ENCODE measurements at regions not wholly inside any gene's neighbourhood (a gene's known extent, or its start where the extent isn't known, plus 50 kb on each side); places are given as distances from the start of the nearest gene placed in this dataset.
"Not testable (repeated sequence)": the region's sequence is repeated elsewhere in the genome, so short reads cannot be mapped to it uniquely, and the experiment has no call there.

DNA sequence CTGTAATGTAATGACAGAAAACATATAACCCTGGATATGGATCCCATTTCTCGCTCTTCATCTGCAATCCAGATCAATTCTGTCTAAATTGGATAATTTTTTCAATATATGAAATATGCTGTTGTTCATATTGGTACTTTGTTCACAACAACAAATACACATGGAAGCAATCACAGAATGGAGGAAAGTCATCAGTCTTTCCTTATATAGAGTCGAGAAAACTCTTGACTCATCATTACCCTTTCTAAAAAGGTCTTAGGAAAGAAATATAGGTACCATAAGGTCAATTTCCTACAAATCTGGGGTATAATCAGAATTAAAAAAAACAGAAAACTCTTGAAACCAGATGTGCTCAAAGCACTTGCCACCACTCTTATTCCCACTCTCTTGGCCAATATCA lies 677.6 kb upstream of the ID4 start:
- DNase-seq = no peak

DNA sequence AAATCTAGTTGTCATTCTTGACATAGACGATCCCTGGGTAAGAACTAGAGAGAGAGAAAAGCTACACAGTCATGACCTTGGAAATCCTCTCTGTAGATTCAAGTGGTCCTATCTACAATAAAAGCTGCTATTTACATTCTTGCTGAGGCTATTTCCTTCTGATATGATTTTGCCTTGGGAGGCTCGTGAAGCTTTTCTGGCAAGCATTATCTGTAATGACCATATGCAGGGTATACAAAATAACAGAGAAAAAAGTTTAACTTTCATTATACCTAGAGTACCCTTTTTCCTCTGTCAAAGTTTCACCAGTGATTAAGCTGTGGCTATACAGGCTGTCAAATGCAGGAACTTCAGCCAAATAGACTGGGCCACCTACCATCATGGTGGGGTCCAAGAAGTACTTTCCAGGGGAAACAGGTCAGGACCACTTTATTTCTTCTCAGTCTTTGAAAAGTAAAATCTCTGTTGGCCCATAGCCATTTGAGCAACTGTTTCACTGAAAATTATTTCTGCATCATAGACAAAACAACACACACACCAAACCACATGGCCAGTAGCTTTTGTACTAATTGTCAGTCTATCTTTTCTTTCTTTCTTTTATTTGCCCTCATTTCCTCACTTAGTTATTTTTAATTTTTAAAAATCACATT lies 677.0 kb upstream of the ID4 start:
- DNase-seq = no peak

DNA sequence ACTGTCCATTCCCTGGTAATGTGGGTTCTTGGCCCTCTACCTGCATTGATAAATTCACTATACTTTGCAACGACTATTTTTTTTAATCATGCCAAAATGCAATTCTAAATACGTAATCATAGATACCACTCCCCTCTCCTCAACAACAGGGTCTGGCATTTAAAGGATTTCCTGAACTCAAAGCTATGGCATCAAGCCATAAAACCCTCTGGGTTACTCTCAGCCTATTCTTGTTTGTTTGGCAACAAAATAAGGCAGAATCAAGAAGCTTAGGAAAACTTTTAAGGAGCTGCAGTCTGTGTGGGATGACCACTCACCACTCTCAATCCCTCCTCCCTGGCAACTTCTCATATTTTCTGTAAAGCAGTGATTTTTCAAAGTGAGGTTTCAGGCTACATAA lies 669.9 kb upstream of the ID4 start:
- DNase-seq = no peak

DNA sequence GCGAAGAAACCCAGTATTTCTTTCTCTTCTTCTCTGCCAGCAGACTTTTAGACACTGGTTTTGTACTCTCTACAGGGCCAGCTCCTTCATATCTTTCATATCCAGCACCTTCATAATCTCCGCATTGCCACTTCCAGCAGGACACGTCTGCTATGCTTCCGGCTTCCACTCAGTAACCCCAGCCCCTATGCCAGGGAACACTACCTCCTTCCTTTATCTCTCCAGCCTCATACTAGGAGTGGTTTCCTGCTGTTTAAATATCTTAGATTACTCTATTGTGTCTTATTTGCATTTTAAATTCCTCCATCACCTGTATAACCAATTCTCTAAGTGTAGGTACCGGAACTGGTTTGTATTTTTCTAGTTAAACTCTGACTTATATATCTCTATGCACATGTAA lies 667.8 kb upstream of the ID4 start:
- no peak for DNase-seq

DNA sequence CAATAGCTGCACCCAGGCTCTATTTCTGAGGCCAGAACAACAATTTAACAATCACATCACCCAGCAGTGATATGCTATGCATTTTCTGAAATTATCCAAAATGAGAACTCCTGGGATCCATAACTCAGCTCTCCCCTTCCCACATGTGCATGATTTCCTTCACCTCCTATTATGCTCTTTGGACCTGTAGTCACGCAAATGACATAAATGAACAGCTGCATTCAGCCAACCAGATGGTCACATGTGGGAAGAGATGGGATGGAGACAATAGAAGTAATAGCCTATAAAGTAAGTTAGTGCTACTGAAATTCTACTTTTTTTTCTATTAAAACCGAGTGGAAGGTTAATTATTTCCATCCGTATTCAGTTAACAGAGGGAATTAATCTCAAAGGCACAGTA lies 662.1 kb upstream of the ID4 start:
- DNase-seq = no peak

DNA sequence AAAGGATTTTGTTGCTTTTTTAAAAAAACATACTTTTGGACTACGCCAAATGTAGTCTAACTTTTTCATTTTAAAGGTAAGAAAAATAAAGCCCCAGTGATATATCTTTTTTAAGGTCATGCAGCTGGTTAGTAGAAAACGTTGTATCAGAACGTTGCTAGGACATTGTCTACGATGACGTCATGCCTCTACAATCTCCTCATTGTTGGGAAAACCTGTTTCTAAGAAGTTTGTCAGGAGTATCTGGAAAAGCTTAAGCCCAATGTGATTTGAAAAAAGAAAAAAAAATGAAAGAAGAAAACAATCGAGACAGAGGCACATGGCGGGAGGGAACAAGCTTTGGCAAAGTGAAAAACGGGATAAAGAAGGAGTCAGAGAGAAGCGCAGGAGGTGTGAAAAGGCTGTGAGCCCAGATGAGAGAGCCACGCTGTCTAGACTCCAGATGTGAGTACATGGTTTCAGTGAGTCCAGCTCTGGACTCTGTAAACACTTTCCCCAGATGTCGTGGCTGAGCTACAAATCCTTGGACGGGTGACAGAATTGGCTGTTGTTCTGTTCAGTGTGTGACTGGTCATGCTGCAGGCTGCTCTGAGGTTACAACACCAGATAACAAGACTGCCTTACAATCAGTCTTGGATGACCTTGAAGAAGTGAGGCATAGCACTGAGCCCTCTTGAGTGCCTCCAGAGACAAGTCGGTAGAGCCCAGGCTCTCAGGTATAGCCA lies 656.7 kb upstream of the ID4 start:
- DNase-seq = peak; percentile 34

DNA sequence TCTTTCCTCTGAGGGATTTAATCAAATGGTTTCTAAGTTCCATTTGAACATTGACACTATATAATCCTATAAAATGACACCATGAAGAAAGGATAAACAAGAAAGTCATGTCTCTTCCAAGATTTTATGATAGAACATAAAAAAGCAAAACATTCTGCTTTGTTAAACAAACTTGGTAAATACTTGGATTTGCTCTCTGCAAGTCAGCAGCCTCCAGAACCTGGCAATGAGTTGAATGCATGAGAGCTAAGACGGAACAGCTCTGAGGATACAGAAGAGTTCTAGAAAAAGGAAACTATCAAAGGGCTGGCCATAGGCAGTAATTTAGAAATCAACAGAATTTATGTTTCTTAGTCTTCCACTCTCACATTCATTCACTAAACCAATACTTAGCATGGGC lies 656.0 kb upstream of the ID4 start:
- no peak for DNase-seq

DNA sequence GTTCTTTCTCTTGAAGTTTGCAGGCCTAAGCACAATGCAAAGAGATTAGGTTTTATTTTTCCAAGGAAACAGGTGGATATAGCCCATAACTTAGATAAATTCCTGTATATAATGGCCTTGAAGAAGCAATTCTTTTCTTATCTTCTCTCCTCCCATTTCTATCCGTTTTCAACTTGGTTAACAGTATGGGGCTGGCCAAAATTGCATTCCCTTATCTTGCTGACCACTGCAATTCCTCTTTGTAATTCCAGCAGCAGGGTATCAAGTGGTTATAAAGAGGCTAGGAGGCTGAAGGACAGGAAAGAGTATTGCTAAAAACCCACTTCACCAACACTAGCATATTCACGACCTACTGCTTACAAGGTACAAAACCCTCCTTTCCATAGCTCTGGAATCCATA lies 643.5 kb upstream of the ID4 start:
- no peak for DNase-seq

DNA sequence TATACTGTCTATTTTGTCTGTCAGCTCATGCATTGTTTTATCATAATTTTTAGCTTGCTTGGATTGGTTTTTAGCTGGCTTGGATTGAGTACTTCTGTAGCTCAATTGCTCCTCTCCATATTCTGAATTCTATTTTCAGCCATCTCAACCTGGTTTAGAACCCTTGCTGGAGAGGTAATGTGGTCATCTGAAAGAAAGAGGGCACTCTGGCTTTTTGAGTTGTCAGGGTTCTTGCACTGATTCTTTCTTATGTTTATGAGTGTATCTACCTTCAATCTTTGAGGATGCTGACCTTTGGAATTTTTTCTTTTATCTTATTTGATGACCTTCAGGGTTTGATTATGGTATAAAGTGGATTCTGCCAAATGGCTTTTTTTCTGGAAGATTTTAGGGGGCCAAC lies 632.7 kb upstream of the ID4 start:
- no peak for DNase-seq

DNA sequence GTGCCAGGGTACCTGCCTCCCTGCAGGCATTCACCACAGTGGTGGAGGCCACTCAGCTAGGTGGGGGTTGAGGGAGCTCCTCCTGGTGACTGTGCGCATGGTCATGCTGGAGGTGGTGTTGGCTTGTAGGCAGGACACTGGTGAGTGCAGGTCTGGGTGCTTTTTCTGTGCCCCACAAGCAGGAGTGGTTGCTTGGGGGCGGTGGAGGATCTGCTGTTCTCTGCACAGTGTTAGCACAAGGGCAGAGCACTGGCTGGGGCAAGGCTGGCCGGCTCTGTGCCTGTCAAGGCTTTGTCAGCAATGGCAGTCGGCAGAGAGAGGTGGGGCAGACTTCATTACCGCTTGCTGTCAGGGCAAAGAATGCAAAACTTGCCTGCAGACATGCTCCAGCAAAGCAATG lies 632.1 kb upstream of the ID4 start:
- DNase-seq = no peak

DNA sequence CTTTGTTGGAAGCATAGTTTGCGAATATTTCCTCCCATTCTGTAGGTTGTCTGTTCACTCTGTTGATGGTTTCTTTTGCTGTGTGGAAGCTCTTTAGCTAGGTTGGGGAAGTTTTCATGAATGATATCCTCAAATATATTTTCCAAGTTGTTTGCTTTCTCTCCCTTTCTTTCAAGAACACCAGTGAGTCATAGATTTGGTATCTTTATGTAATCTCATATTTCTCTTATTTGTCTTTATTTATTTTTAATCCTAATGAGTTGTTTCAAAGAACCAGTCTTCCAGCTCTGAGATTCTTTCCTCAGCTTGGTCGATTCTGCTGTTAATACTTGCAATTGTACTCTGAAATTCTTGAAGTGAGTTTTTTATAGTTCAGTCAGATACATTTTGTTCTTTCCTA lies 628.0 kb upstream of the ID4 start:
- DNase-seq = no peak

DNA sequence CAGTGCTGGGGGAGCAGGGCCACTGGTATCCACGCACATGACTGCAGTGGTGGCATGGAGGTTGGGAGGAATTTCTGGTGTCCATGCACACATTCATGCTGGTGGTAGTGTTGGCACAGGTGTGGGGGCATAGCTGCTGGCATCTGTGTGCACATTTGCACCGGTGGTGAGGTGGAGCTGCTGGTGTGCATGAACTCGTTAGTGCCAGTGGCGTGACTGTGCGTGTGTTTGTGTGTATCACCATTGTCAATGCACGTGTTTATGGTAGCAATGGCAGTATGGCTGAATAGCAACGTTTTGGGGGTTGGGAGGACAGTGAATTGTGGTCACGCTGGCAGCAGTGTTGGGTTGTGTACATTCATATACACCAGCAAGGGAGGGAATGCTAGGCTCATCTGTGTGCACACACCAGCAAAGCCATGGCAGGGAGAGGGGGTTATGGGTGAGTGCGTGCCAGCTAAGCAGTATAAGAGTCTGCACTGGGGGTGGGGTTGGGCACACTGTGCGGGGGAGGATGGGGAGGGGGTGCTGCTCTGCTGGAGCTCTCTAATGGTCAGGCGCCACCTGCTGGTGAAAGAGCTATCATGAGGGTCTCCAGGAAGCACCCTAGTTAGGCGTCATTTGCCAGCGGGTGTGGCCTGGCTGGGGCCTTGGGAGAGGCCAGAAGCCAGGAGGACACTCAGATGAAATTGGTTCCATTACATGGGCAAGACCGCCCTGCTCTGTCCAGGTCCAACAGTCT lies 626.1 kb upstream of the ID4 start:
- no peak for DNase-seq

DNA sequence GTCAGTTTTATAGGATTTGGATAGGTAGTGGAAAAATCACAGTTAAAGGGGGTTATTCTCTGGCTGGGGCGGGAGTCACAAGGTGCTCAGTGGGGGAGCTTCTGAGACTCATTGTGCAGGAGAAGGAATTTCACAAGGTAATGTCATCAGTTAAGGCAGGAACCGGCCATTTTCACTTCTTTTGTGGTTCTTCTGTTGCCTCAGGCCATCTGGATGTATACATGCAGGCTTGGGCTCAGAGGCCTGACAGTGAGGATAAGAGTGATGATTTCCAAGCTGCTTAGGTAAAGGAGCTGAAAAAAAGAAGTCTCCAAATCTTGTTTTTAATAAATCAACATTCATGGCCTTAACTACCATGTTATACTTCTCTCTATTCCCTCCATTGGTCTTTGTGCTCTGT lies 622.9 kb upstream of the ID4 start:
- DNase-seq = no peak

DNA sequence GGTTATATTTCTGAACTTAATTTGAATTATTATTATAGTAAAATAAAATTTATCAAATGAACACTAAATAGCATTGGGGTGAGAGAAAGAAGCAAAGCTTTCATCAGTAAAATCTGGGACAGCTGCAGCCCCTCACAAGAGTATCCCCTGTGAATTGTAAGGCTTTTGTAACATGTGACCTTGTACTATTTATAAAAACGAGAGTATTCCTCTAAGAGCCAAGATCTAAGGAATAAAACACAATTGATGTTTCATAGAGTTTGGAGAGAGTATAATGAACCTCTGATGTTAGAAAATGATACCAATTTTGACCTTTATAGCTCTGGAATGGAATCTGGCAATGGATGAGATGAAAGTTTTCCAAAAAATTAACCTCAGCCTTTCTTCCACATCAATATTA lies 617.2 kb upstream of the ID4 start:
- DNase-seq = no peak

DNA sequence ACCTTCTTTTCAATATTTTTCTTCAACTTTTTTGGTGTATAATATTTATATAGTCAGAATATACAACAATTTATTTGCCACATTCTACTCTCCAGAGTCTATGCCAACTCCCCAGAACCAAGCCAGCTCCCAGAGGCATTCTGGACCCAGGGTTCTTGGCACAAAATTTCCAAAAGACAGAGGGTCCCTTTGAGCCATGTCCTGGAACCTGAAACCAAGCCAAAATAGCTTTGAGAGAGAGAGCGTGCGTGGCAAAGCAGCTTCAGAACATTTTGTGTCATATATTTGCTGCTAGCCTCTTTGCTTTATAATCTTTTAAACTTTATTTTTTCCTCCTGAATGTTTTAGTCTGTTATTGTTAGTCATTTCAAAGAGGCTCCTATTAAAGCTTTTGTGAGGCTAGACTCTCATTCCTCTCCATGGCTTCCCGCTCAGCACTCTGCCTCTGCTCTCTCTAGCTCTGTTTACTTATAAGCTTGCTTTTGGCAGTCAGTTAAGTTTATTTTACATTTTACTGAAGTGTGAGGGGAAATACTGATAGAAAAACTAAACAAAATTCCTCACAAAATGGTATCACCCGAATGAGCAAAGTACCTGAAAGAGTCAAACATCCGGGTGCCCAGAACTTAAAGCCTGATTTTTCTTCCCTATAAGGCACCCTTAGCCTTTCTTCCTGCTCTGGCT lies 605.1 kb upstream of the ID4 start:
- no peak for DNase-seq

DNA sequence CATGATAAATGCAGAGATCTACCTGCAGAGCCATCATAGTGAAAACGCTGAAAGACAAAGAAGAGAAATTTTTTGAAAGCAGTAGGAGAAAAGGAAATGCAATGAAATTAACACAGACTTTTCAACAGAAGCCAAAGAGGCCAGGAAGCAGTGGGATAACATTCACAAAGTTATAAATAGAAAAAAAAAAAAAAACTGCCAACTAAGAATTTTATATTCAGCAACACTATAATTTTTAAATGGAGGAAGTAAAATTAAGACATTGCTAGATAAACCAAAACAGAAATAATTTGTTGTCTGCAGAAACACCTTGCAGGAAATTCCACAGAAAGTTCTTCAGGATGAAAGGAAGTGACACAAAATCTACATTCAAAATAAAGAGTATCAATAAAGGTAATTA lies 591.5 kb upstream of the ID4 start:
- DNase-seq = no peak

DNA sequence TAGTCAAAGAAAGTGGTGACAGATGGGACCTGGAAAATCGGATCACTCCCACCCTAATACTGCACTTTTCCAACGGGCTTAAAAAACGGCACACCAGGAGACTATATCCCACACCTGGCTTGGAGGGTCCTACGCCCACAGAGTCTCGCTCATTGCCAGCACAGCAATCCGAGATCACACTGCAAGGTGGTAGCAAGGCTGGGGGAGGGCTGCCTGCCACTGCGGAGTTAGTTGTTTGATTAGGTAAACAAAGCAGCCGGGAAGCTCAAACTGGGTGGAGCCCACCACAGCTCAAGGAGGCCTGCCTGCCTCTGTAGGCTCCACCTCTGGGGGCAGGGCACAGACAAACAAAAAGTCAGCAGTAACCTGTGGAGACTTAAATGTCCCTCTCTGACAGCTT lies 590.0 kb upstream of the ID4 start:
- not testable (repeated sequence) for DNase-seq

DNA sequence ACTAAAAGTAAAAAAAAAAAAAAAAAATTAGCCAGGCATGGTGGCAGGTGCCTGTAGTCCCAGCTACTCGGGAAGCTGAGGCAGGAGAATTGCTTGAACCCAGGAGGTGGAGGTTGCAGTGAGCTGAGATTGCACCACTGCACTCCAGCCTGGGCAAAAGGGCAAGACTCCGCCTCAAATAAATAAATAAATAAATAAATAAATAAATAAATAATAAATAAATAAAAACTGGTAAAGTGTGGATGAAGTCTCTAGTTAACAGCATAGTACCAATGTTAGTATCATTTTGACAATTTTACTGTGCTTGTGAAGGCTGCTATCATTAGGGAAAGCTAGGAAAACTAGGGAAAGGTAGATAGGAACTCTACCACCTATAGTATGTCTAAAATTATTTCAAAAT lies 581.0 kb upstream of the ID4 start:
- DNase-seq = not testable (repeated sequence)

DNA sequence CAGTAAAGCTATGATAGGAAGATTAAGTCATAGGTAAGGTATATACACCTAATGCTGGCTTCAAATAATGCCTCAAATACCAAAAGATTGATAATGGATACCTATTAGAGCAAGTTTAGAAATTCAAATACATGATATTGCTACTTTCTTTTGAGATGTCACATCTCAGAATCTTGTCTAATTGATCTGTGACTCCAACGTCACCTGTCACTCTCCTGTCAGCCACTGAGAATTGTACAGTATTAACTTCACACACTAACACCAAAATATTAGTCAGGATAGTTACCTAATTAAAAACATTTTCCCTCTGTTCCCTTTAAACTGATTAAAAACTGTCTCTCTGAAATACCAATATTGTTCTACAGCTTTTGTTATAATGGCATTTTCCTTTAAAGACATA lies 575.5 kb upstream of the ID4 start:
- DNase-seq = no peak

DNA sequence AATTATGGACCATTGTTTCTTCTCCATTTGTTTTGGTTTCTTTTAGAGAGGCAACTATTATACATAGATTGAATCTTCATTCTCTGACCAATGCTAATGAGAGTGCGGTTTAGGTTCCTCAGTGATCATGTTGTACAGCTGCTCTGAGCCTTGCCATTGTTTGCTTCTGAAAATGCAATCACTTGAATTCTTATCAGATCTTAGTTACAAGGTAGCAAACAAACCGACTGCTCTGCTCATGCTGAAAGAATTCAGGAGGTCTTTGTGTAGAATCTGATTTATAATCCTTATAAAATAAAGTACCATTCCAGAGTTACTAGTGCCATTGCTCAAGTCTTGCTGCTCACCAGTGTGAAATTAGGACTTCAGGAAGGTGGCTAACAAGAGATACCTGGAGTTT lies 569.1 kb upstream of the ID4 start:
- no peak for DNase-seq

DNA sequence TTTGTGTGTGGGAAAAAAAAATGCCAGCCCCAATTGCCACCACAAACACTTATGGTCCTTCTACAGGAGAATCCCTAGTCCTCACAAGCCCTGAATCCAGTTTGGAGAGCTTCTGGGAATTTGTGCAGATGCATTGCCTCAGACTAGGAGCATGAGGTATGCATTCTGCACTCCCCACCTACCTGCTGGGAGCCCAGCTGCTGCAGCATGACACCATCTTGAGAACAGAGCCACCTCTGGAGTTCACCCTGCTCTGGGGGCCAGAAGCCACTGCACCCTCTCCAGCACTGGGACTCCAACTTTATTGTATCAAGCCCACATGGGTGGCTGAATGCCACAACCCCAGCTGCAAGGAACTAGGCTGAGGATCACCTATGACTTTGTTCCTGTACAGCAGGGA lies 568.5 kb upstream of the ID4 start:
- DNase-seq = no peak

DNA sequence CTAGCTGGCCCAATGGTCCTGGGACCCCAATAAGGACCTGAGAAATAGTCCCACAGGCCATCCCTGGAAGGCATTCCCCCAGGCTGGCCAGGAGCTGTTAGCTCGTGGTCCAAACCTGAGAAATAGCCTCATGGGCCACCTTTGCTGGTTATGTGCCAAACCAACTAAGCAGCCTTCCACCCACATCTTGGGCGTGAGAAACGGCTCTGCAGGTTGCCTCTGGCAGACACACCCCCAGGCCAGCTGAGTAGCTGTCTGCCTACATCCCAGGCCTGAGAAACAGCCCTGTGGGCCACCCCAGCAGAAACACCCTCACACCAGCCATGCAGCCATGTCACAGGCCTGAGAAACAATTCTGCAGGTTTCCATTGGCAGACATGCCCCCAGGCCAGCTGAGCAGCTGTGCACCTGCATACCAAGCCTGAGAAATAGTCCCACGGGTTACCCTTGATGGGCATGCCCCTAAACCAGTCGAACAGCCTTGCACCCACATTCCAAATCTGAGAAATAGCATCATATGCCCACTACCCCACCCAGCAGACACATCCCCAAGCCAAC lies 567.8 kb upstream of the ID4 start:
- DNase-seq = no peak

DNA sequence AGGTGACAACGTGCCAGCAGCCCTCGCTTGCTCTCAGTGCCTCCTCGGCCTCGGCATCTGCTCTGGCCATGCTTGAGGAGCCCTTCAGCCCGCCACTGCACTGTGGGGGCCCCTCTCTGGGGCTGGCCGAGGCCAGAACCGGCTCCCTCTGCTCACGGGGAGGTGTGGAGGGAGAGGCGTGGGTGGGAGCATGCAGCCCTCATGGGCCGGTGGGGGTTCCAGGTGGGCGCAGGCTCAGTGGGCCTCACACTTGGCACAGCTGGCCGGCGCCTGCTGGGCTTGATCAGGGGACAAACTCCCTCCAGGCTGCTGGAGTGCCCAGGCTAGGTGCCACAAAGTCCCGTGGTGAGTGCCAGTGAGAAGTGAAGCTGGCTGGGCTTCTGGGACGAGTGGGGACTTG lies 566.6 kb upstream of the ID4 start:
- no peak for DNase-seq

DNA sequence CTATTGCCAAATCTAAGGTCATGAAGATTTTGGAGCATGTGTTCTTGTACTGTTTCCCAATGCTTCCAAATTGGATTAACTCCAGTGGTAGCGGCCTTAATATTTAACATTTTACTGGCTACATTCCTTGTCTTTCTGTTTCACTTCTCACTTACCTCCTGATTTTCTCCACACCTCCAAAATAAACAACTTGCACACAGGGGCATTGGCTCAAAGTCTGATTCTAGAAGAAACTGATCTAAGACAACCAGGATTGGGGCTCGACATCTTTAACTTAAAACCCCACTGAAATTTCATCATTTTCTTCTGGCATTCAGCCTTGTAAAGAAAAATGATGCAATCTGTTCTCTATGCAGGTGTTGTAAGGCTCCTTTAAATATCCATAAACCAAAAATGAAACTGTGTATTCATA lies 557.9 kb upstream of the ID4 start:
- peak; percentile 51 for DNase-seq

Measured in fibroblast of upper back skin (primary cell).